Gastroesophageal sphincter (tissue), 4 donors: ENCODE measurements at regions not wholly inside any gene's neighbourhood (a gene's known extent, or its start where the extent isn't known, plus 50 kb on each side); places are given as distances from the start of the nearest gene placed in this dataset.

Source experiments
- ATAC-seq: fragments of 150-250 bp; one replicate; pipeline ENCODE4 v1.9.1; 2016; ENCODE audit warnings: mild to moderate bottlenecking, moderate library complexity
- H3K27ac ChIP-seq, 4 donors: fragments of 200-600 bp; sonication (generic) in 3 of 4; 1 replicate in 3 of 4; 2 replicates in 1 of 4; pipeline ENCODE4 v1.5.1; 2016 to 2019
- H3K27me3 ChIP-seq: fragments of 200-600 bp; sonication (generic); one replicate; pipeline ENCODE4 v1.5.1; 2019
- H3K36me3 ChIP-seq, 2 donors: fragments of 200-600 bp; sonication (generic); one replicate each; pipeline ENCODE4 v1.5.1; 2019; ENCODE audit warnings: control low read depth in 1 of 2
- H3K4me1 ChIP-seq, 3 donors: fragments of 200-600 bp; sonication (generic); 1 replicate in 2 of 3; 2 replicates in 1 of 3; pipeline ENCODE4 v1.5.1; 2016 to 2019; ENCODE audit warnings: control low read depth in 2 of 3
- H3K4me3 ChIP-seq, 2 donors: fragments of 200-600 bp; sonication (generic); one replicate each; pipeline ENCODE4 v1.5.1; 2019; ENCODE audit warnings: mild to moderate bottlenecking in 1 of 2, moderate library complexity in 1 of 2
- H3K9me3 ChIP-seq, 3 donors: fragments of 200-600 bp; sonication (generic); one replicate each; pipeline ENCODE4 v1.5.1; 2017 to 2019; ENCODE audit warnings: control low read depth in 2 of 3
- EP300 ChIP-seq: sonication (generic); formaldehyde crosslinking; IDR thresholded peaks from one replicate; pipeline ENCODE4 v1.6.1; 2017; ENCODE audit warnings: antibody characterized with exemption, mild to moderate bottlenecking
- POLR2A ChIP-seq, 2 donors: fragments of 450-650 bp; IDR thresholded peaks; one replicate each; pipeline ENCODE4 v1.6.1; 2017; ENCODE audit warnings: antibody characterized with exemption in 2 of 2, mild to moderate bottlenecking in 2 of 2, moderate library complexity in 1 of 2
- POLR2AphosphoS5 ChIP-seq: sonication (generic); formaldehyde crosslinking; IDR thresholded peaks from one replicate; pipeline ENCODE4 v1.6.1; 2017; ENCODE audit warnings: antibody characterized with exemption
- WGBS, 2 donors: methylation state at CpG; one replicate each; pipeline ENCODE4 v1.1.5; 2018; ENCODE audit warnings: low coverage in 1 of 2; 5-methylcytosine and 5-hydroxymethylcytosine counted together
- TF ChIP-seq, protein P1 (sequence below), 4 experiments: fragments of 200-600 bp in 2 of 4; fragments of 450-650 bp in 2 of 4; sonication (generic) in 1 of 4; IDR thresholded peaks; one replicate each; pipeline ENCODE4 v1.5.1; 2017 to 2019; ENCODE audit warnings: antibody characterized with exemption in 4 of 4, mild to moderate bottlenecking in 2 of 4, moderate library complexity in 2 of 4

DNA sequence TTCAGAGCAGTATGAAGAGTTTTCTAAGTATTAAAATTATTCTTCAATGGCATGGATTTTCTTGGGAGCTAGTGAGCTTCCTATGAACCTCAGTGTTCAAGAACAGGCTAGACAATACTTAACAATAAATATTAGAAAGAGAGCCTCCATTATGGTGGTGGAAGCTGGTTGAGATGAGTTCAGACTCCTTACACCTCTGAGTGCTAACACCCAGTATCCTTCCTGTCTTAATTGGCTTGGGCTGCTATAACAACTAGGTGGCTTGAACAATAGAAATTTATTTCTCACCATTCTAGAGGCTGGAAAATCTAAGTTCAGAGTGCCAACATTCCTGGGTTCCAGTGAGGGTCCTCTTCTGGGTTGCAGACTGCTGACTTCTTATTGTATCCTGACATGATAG, 369.4 kb upstream of the HNRNPA3 start:
- Histone ChIP-seq H3K4me1 (no peaks in the 10 kb centered on the region), H3K27ac (no peak overlapping the region), H3K36me3 (no peaks in the 10 kb centered on the region), H3K27me3 (peaks cover 9% of the 10 kb centered on the region), H3K9me3 (no peaks in the 10 kb centered on the region), H3K4me3 (no peak overlapping the region)
- no peak for ATAC-seq
- TF ChIP-seq, protein P1, sequence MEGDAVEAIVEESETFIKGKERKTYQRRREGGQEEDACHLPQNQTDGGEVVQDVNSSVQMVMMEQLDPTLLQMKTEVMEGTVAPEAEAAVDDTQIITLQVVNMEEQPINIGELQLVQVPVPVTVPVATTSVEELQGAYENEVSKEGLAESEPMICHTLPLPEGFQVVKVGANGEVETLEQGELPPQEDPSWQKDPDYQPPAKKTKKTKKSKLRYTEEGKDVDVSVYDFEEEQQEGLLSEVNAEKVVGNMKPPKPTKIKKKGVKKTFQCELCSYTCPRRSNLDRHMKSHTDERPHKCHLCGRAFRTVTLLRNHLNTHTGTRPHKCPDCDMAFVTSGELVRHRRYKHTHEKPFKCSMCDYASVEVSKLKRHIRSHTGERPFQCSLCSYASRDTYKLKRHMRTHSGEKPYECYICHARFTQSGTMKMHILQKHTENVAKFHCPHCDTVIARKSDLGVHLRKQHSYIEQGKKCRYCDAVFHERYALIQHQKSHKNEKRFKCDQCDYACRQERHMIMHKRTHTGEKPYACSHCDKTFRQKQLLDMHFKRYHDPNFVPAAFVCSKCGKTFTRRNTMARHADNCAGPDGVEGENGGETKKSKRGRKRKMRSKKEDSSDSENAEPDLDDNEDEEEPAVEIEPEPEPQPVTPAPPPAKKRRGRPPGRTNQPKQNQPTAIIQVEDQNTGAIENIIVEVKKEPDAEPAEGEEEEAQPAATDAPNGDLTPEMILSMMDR (IDR thresholded peaks at IDR 0.05): no peak
- no peak for TF ChIP-seq POLR2A (IDR thresholded peaks at IDR 0.05)

DNA sequence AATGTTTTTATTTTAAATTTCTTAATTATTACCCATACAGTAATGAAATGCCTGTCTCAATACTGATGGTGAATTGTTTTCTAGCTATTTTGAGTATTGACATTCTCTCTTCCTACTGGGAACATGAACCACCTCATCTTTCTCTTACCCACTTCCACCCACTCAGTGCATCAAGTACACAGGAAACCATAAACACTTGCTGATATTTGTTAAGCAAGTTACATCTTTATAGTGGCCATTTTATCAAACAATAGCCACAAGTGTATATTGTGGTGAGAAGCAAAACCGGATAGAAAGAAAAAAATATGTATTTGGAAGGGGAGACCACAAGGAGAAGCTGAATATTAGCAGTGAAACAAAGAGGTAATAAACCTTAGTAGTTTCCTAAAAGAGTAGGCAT, 368.1 kb upstream of the HNRNPA3 start:
- ATAC-seq: no peak
- H3K4me1 ChIP-seq: no peaks in the 10 kb centered on the region
- H3K27me3 ChIP-seq: peaks cover 18% of the 10 kb centered on the region
- H3K27ac ChIP-seq: no peak overlapping the region
- no peak overlapping the region for H3K4me3 ChIP-seq
- TF ChIP-seq POLR2AphosphoS5 (no peak), EP300 (no peak), POLR2A (IDR thresholded peaks at IDR 0.05) (no peak)
- TF ChIP-seq, protein P1 (IDR thresholded peaks at IDR 0.05): no peak
- WGBS, 2 donors: 57% methylated on average over 1 of the region's 1 CpG; no CpG with 5 or more reads in 1 of the 2 donors
- H3K36me3 ChIP-seq: no peaks in the 10 kb centered on the region
- H3K9me3 ChIP-seq: no peaks in the 10 kb centered on the region

DNA sequence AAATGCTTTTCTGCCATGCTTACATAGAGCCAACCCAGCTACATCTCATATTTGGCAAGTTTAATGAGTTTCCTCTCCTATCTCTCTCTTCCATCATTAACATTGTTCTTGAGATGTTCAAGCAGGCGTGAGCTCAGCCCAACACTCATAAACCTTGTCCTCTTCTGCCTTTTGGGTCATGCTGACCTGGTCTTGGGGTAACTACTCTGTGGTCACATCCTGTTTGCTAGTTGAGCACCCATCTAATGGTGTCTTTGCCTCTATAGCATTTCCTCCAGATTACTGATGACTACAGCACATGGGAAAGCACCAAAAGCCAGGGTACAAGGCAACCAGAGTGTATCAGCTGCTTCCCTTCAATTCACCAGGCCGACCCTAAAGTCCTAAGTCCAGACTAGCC, 366.9 kb upstream of the HNRNPA3 start:
- Histone ChIP-seq H3K4me3 (no peak overlapping the region), H3K9me3 (no peaks in the 10 kb centered on the region), H3K4me1 (no peaks in the 10 kb centered on the region), H3K27me3 (peaks cover 25% of the 10 kb centered on the region), H3K36me3 (no peaks in the 10 kb centered on the region), H3K27ac (no peak overlapping the region)
- TF ChIP-seq, protein P1 (IDR thresholded peaks at IDR 0.05): no peak
- no peak for TF ChIP-seq POLR2AphosphoS5
- no peak for TF ChIP-seq POLR2A (IDR thresholded peaks at IDR 0.05)
- TF ChIP-seq EP300: no peak
- 51 to 68% methylated on average over 2 of the region's 2 CpGs for WGBS, 2 donors
- no peak for ATAC-seq

DNA sequence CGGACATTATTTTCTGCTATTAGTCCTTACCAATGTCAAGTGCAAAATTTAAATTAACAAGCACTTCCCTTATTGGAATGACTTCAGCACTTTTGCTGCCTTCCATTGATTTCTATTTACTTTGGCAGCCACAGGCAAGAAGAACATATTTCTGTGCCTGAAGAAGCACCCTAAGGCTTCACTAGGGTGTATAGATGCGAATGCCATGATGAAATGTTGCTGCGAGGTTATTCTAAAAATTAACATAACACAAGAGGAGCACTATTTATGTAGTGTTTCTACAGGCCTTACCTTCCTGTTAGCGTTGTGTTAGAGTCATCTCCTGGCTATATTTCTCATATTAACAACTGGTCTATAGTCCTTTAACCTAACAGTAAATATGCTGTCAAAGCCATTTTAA, 365.0 kb upstream of the HNRNPA3 start:
- TF ChIP-seq EP300: no peak
- TF ChIP-seq, protein P1 (IDR thresholded peaks at IDR 0.05): no peak
- no peak for TF ChIP-seq POLR2AphosphoS5
- TF ChIP-seq POLR2A (IDR thresholded peaks at IDR 0.05): no peak
- 41 to 84% methylated on average over 4 of the region's 4 CpGs for WGBS, 2 donors
- H3K4me1 ChIP-seq: no peaks in the 10 kb centered on the region
- H3K27ac ChIP-seq: no peak overlapping the region
- no peak overlapping the region for H3K4me3 ChIP-seq
- H3K9me3 ChIP-seq: no peaks in the 10 kb centered on the region
- no peak for ATAC-seq
- H3K27me3 ChIP-seq: peaks cover 27% of the 10 kb centered on the region
- H3K36me3 ChIP-seq: no peaks in the 10 kb centered on the region

DNA sequence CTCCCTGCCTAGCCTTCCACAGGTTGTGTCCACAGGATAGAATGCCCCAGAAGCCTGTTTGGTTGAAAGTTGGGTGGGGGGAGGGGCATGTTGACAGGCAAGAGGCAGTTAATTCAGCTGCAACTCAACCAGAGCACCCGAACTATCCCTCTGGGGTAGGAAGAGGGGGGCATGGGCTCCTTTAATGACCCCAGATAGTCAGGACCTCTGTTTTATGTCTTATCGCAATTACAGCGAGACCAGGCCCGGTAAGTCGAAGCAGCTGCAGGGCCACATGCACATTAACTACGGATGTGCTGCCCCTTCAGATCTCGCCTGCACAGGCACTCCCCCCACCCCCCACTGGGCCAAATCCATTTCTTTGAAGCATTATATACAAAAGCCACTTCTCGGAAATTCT, 363.8 kb upstream of the HNRNPA3 start:
- Histone ChIP-seq H3K4me3 (no peak overlapping the region), H3K4me1 (no peaks in the 10 kb centered on the region), H3K27me3 (peaks cover 31% of the 10 kb centered on the region), H3K9me3 (no peaks in the 10 kb centered on the region), H3K27ac (no peak overlapping the region), H3K36me3 (no peaks in the 10 kb centered on the region)
- TF ChIP-seq EP300: no peak
- TF ChIP-seq, protein P1 (IDR thresholded peaks at IDR 0.05): no peak
- TF ChIP-seq POLR2AphosphoS5: no peak
- no peak for TF ChIP-seq POLR2A (IDR thresholded peaks at IDR 0.05)
- ATAC-seq: no peak
- 40 to 86% methylated on average over 1 to 2 of the region's 8 CpGs for WGBS, 2 donors
